ENCODE measurements at regions not wholly inside any gene's neighbourhood (a gene's known extent, or its start where the extent isn't known, plus 50 kb on each side); places are given as distances from the start of the nearest gene placed in this dataset.

DNA sequence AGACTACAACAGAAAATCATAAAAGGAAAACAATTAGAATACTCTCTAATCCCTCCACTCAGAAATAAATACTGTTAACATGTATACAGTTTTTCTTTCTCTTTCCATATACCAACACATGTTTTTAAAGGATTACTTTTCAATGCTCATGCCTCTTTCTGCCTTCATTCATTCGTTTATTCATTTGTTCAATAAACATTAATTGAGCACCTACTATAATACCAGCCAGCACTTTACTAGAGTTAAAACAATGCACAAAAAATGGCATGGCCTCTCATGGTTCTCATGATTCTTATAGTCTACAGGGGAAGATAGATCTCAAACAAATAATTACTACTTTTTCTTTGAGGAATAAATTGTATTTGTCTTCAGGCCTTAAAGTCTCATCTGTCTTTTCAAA is 70.3 kb upstream of the RIPOR2 start:
- no peaks in the 10 kb centered on the region for H3K4me1 ChIP-seq (ENCODE audit: insufficient read depth)
- no peaks in the 10 kb centered on the region for H3K36me3 ChIP-seq (ENCODE audit: insufficient read depth)
- H3K27ac ChIP-seq (ENCODE audit: low read depth) = no peak overlapping the region
- no peak for DNase-seq (ENCODE audit: extremely low spot score)
- no peak overlapping the region for H3K4me3 ChIP-seq (ENCODE audit: low read depth, low read length)
- WGBS = 92% methylated on average over 1 of the region's 1 CpG

DNA sequence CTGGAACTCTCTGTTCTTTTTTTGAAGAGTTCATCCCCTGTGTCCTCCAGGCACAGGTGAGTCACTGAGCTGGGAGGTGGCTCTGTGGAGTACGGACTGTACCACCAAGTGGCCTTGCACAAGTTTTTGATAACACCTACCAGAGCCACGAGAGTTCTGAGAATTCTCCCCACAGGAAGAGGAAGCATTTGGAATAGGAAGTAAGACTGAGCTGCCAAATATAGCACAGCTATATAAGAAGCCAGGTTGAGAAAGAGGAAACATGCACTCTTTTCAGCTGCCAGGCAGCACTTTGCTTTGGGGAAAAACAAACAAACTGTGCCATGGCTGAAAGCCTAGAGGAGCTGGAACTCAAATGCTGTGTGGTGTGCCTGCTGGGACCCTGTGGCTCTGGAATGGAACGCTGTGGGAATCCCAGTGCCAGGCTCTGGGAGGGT is 70.8 kb upstream of the RIPOR2 start:
- peak overlapping the region; percentile 79 for H3K27ac ChIP-seq (ENCODE audit: low read depth)
- 43% methylated on average over 3 of the region's 3 CpGs for WGBS
- no peaks in the 10 kb centered on the region for H3K36me3 ChIP-seq (ENCODE audit: insufficient read depth)
- no peaks in the 10 kb centered on the region for H3K4me1 ChIP-seq (ENCODE audit: insufficient read depth)
- no peak overlapping the region for H3K4me3 ChIP-seq (ENCODE audit: low read depth, low read length)
- no peak for DNase-seq (ENCODE audit: extremely low spot score)

DNA sequence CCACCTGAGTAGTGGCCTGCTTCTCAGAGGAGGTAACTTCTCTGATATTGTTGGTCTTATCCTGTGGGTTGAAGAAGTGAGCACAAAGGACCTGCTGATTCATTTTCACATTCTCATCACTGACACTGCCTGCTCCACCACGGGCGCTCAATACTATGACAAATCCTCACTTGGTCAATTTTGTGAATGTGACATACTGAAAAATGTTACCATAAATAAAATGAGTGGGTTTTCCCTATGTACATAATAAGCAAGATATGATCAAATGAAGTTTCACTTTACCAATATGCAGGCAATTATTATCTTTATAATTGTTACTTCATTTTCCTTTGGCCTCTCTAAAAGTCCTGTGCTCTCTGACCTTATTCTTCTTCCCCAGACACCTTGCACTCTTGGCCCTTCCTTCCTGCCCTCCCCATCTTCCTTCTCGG is 71.5 kb upstream of the RIPOR2 start:
- H3K4me3 ChIP-seq (ENCODE audit: low read depth, low read length) = no peak overlapping the region
- H3K36me3 ChIP-seq (ENCODE audit: insufficient read depth) = no peaks in the 10 kb centered on the region
- WGBS = 69% methylated on average over 3 of the region's 3 CpGs
- no peaks in the 10 kb centered on the region for H3K4me1 ChIP-seq (ENCODE audit: insufficient read depth)
- no peak for DNase-seq (ENCODE audit: extremely low spot score)
- no peak overlapping the region for H3K27ac ChIP-seq (ENCODE audit: low read depth)

DNA sequence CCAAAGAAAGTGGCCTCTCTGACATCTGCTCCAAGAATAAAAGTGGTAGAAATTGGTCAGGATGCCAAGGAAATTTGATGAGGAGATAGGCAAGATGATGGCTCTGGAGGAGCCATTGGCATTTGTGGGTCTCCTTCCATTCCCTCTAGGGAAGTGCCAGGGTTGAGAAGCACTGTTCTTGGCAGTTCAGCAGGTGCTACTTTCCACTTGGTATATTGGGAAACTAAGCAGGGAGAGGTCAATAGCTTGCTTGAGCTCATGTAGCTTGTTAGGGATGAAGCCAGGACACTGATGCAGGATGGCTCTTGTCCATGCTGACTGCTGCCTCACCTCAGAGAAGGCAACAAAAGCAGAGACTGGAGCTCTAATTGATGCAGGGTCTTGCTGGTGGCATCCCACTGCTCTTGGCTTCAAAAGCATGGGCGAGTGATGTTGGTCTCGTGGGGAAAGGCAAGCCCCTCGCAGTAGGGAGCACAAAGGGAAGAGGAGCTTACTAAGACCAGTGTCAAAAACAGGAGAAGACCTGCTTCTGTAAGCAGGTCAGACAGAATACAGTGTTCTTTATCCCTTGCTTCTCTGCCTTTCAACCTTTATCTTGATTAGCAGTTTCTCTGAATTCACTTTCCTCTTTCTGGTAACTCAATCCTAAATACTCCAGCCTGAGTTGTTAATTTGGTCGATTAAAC is 73.1 kb upstream of the RIPOR2 start:
- Histone ChIP-seq H3K36me3 (ENCODE audit: insufficient read depth) (no peaks in the 10 kb centered on the region), H3K4me3 (ENCODE audit: low read depth, low read length) (no peak overlapping the region), H3K4me1 (ENCODE audit: insufficient read depth) (no peaks in the 10 kb centered on the region), H3K27ac (ENCODE audit: low read depth) (no peak overlapping the region)
- no peak for DNase-seq (ENCODE audit: extremely low spot score)
- 92% methylated on average over 4 of the region's 4 CpGs for WGBS

DNA sequence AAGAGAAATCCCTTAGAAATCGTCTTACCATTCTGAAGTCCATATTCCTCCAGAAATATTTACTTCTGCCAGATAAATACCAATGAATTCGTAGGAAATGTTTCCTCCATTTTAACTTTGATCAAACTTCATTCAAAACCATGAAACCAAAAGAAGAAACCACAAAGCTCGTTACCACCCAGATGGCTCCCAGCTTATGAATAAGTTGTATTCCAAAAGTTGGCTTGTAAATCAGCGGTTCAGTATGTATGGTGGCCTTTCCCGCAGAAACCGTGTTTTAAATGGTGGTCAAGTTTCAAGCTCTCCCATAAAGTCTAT is 73.6 kb upstream of the RIPOR2 start:
- no peak for DNase-seq (ENCODE audit: extremely low spot score)
- H3K27ac ChIP-seq (ENCODE audit: low read depth) = no peak overlapping the region
- H3K4me1 ChIP-seq (ENCODE audit: insufficient read depth) = no peaks in the 10 kb centered on the region
- H3K36me3 ChIP-seq (ENCODE audit: insufficient read depth) = no peaks in the 10 kb centered on the region
- 91% methylated on average over 6 of the region's 6 CpGs for WGBS
- no peak overlapping the region for H3K4me3 ChIP-seq (ENCODE audit: low read depth, low read length)

DNA sequence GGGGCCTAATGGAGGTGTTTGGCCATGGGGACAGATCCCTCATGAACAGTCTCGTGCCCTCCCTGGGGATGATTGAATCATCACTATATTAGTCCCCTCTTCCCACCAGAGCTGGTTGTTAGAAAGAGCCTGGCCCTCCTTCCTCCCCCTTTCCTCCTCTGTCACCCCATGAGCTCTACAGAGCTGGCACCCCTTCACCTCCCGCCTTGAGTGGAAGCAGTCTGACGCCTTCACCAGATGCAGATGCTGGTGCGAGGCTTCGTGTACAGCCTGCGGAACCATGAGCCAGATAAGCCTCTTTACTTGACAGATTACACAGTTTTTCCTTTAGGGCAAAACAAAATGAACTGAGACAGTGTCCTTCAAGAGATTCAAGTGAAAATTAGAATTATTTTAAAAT is 74.4 kb upstream of the RIPOR2 start:
- WGBS = 94% methylated on average over 6 of the region's 6 CpGs
- Histone ChIP-seq H3K27ac (ENCODE audit: low read depth) (no peak overlapping the region), H3K4me1 (ENCODE audit: insufficient read depth) (no peaks in the 10 kb centered on the region), H3K4me3 (ENCODE audit: low read depth, low read length) (no peak overlapping the region), H3K36me3 (ENCODE audit: insufficient read depth) (no peaks in the 10 kb centered on the region)
- no peak for DNase-seq (ENCODE audit: extremely low spot score)

DNA sequence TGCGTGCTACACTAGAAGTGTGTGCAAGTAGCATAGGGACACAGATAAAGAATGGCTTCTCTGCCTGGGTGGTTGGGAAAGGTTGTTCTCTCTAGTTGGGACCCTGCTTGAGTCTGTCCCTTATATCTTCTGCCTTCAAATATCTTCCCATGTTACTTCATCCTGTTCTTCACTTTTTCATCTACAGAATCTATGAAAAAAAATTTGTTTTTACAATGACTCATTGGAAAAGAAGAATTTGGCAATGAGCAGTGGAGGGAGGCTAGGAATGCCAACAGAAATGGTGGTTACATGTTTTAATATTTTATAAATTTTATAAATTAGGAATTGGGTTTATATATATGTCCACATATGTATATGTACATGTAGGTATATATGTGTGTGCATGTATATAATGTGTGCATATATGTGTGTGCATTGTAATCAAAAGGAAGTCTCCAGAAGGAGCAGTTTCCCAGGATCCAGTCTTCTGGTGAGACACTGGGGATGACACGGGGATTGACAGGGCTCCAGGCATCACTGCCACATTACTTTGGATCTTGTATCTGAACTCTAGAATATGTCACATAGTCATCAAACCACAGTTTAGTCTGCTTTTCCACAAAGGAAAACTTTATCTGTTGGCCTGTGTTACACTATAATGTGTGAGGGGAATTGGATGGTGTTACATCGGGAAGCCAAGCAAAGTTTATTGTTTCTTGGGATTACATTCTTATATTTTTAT is 75.3 kb upstream of the RIPOR2 start:
- Histone ChIP-seq H3K4me3 (ENCODE audit: low read depth, low read length) (no peak overlapping the region), H3K27ac (ENCODE audit: low read depth) (no peak overlapping the region), H3K4me1 (ENCODE audit: insufficient read depth) (no peaks in the 10 kb centered on the region), H3K36me3 (ENCODE audit: insufficient read depth) (no peaks in the 10 kb centered on the region)
- WGBS = 85% methylated on average over 3 of the region's 3 CpGs
- no peak for DNase-seq (ENCODE audit: extremely low spot score)

DNA sequence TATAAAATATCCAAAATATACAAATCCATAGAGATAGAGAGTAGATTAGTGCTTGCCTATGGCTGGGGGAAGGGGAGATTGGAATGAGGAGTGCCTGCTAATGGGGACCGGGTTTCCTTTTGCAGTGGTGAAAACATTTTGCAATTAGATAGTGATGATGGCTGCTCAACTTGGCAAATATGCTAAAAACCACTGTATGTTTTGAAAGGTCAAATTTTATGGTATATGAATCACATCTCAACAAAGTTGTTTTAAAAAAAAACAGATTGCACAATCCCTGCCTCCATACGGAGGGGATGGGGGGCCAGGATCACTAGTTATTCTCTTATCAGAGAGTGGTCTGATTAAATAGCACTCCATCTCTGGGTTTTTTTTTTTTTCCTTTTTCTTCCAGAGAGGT is 76.9 kb upstream of the RIPOR2 start:
- no peak for DNase-seq (ENCODE audit: extremely low spot score)
- WGBS = 49% methylated on average over 2 of the region's 2 CpGs
- H3K4me3 ChIP-seq (ENCODE audit: low read depth, low read length) = no peak overlapping the region
- H3K4me1 ChIP-seq (ENCODE audit: insufficient read depth) = no peaks in the 10 kb centered on the region
- no peak overlapping the region for H3K27ac ChIP-seq (ENCODE audit: low read depth)
- no peaks in the 10 kb centered on the region for H3K36me3 ChIP-seq (ENCODE audit: insufficient read depth)

DNA sequence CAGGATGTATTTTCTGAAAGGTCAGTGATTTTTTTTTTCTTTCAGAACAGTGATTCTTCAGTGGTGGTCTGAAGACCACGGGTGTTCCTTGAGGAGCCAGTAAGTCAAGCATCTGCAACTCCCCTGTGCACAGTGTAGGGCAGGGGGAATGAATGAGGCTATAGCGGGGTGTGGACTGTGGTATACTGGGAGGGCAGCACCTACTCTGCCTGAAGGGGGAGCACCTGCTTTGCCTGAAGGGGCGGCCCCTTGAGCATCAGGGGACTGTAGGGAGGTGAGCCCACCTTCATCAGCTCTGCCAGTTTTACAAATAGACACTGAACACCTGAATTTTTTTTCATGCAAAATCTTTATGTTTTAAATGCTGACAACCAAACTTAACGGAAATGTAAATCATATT is 77.5 kb upstream of the RIPOR2 start:
- Histone ChIP-seq H3K4me1 (ENCODE audit: insufficient read depth) (no peaks in the 10 kb centered on the region), H3K36me3 (ENCODE audit: insufficient read depth) (no peaks in the 10 kb centered on the region), H3K27ac (ENCODE audit: low read depth) (no peak overlapping the region), H3K4me3 (ENCODE audit: low read depth, low read length) (no peak overlapping the region)
- WGBS = 86% methylated on average over 4 of the region's 4 CpGs
- DNase-seq (ENCODE audit: extremely low spot score) = no peak

DNA sequence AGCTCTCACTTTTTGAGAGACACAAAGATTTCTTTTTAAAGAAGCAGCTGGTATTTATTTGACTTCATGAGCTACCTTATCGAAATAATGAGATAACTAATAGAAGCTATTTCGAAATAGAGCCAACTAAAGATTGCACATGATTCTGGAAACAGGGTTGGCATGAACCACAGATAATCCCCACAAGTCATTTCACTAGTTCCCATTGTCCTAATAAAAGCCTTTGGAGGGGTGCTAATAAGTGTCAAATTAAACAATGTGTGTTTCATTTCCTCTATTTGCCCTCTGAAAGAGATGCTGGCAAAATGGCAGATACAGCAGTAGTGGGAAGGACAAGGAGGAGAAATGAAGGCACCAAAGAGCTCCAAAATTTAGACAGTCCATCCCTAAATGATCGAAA is 78.6 kb upstream of the RIPOR2 start:
- no peaks in the 10 kb centered on the region for H3K36me3 ChIP-seq (ENCODE audit: insufficient read depth)
- 92% methylated on average over 3 of the region's 3 CpGs for WGBS
- H3K4me1 ChIP-seq (ENCODE audit: insufficient read depth) = no peaks in the 10 kb centered on the region
- H3K27ac ChIP-seq (ENCODE audit: low read depth) = no peak overlapping the region
- no peak overlapping the region for H3K4me3 ChIP-seq (ENCODE audit: low read depth, low read length)
- no peak for DNase-seq (ENCODE audit: extremely low spot score)

DNA sequence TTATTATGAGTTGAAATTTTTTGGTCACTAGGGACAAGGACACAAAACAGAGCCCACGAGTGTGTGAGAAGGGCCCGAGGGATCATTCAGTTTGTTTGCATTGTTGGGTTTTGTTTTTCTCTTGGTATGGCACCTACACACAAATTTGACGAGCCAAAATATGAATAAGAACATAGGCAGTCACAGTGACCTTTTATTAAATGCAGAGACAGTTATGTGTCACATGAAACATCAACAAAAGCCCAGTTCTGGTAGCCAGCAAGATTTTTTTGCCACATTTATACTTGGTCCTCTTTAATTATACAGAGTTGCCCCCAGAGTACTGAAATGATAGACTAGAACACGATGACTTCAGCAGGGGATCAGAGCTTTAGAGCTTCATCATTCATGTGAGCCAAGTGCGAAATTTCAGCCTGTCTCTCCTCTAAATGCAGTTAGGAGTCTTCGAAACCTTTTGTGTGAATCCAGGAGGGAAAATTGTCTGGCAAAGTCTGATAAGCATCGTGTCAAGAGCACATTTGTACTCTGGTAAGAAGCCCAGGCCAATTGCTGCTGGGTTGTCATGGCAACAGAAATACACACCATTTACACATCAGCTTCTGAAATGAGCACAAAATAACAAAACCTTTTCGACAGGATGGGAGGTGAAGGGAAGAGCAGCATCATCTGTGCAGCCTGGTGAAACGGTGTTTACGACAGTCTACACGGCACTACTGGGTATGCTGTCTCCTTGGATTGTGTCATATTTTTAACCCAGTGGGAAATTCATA is 79.2 kb upstream of the RIPOR2 start:
- no peak overlapping the region for H3K27ac ChIP-seq (ENCODE audit: low read depth)
- peak; percentile 51 for DNase-seq (ENCODE audit: extremely low spot score)
- H3K4me1 ChIP-seq (ENCODE audit: insufficient read depth) = no peaks in the 10 kb centered on the region
- no peak overlapping the region for H3K4me3 ChIP-seq (ENCODE audit: low read depth, low read length)
- no peaks in the 10 kb centered on the region for H3K36me3 ChIP-seq (ENCODE audit: insufficient read depth)
- WGBS = 40% methylated on average over 11 of the region's 11 CpGs

DNA sequence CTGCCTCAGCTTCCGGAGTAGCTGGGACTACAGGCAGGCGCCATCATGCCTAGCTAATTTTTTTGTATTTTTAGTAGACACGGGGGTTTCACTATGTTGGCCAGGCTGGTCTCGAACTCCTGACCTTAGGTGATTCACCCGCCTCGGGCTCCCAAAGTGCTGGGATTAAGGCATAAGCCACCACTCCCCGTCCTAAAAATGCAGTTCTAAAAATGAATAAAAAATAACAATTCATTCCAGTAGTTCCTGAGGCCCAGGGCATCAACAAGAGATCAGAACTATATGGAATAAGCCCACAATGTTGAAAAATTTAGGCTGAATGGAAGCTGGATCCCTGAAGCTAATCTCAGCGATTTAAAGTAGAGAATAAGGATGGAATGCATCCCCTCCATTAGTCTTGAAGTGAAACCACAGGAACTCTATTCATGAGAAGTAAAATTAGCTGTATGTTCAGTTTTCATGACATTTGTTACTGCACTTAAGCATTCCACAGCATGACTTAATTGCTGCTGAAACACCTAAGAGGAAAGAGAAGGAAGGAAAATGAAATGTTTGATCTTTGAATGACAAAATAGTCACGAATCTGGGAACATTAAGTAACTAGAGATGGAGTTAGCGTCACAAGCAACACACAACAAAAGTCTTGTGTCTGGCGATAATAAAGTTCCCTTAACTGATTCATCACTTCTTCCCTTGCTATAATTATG is 80.4 kb upstream of the RIPOR2 start:
- Histone ChIP-seq H3K36me3 (ENCODE audit: insufficient read depth) (no peaks in the 10 kb centered on the region), H3K27ac (ENCODE audit: low read depth) (no peak overlapping the region), H3K4me3 (ENCODE audit: low read depth, low read length) (no peak overlapping the region), H3K4me1 (ENCODE audit: insufficient read depth) (no peaks in the 10 kb centered on the region)
- no peak for DNase-seq (ENCODE audit: extremely low spot score)
- 81% methylated on average over 11 of the region's 11 CpGs for WGBS

DNA sequence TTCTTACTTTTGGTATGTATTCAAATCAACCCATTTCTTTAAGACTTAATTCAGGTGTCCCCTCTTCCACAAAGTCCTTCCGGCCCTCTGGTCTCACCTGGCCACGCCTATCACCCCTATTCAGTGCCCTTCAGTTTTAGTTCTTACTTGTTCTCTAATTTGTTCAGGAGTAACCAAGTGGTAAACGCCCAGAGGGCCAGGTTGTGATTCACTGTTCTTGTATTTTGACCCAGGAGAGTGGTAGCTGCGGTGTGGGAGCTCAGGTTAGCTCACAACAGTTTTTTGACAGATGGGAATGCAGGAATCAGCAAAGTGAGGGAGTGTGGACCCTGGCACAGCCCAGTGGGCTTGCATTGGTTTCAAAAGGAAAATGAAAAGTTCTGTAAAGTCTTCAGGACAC is 81.7 kb upstream of the RIPOR2 start:
- Histone ChIP-seq H3K4me1 (ENCODE audit: insufficient read depth) (no peaks in the 10 kb centered on the region), H3K27ac (ENCODE audit: low read depth) (no peak overlapping the region), H3K36me3 (ENCODE audit: insufficient read depth) (no peaks in the 10 kb centered on the region), H3K4me3 (ENCODE audit: low read depth, low read length) (no peak overlapping the region)
- no peak for DNase-seq (ENCODE audit: extremely low spot score)
- 83% methylated on average over 4 of the region's 4 CpGs for WGBS
